HEK293 (cell line): ENCODE measurements at regions not wholly inside any gene's neighbourhood (a gene's known extent, or its start where the extent isn't known, plus 50 kb on each side); places are given as distances from the start of the nearest gene placed in this dataset.

Source experiments
- CTCF ChIA-PET: fragments of 350-600 bp; formaldehyde crosslinking; extraction: SDS; loops from one replicate; lab custom pipeline; 2021; ENCODE audit warnings: antibody characterized with exemption; lab: Yijun Ruan, JAX
- POLR2A ChIA-PET: fragments of 300-600 bp; formaldehyde crosslinking; extraction: SDS; loops from one replicate; lab custom pipeline; 2020; ENCODE audit warnings: antibody characterized with exemption, inconsistent platforms; lab: Yijun Ruan, JAX
- H3K27ac ChIP-seq: fragments of 200-500 bp; sonication (Bioruptor generic); 2 replicates; pipeline ENCODE4 v1.5.1; 2014; ENCODE audit warnings: low read depth, low read length, control low read depth, inconsistent platforms; ENCODE audit errors: extremely low read depth
- H3K36me3 ChIP-seq, 2 experiments: fragments of 200-500 bp in 1 of 2; sonication (Bioruptor generic) in 1 of 2; 1 replicate in 1 of 2; 2 replicates in 1 of 2; pipeline ENCODE4 v1.5.1; 2014 to 2017; ENCODE audit warnings: inconsistent platforms in 2 of 2, low read length in 2 of 2; ENCODE audit not compliant: control insufficient read depth in 2 of 2, insufficient read depth in 1 of 2
- H3K4me1 ChIP-seq: fragments of 200-500 bp; sonication (Bioruptor generic); 2 replicates; pipeline ENCODE4 v1.5.1; 2014; ENCODE audit warnings: mild to moderate bottlenecking, low read length, inconsistent platforms; ENCODE audit not compliant: control insufficient read depth, insufficient read depth
- H3K4me3 ChIP-seq: 2 replicates; pipeline ENCODE4 v1.5.1; 2011; ENCODE audit warnings: low read depth, mild to moderate bottlenecking, control low read depth, low read length, moderate library complexity
- H3K9me3 ChIP-seq: fragments of 200-500 bp; sonication (Bioruptor generic); 2 replicates; pipeline ENCODE4 v1.5.1; 2014; ENCODE audit warnings: low read depth, low read length, inconsistent platforms; ENCODE audit not compliant: control insufficient read depth, insufficient read depth
- HOXC10 ChIP-seq: sonication (generic); formaldehyde crosslinking; IDR thresholded peaks from 2 replicates; pipeline ENCODE4 v1.8.1; 2023; ENCODE audit warnings: mild to moderate bottlenecking, missing genetic modification reagents
- PBX3 ChIP-seq: sonication (generic); formaldehyde crosslinking; IDR thresholded peaks from 2 replicates; pipeline ENCODE4 v1.8.1; 2022; ENCODE audit warnings: mild to moderate bottlenecking, moderate library complexity, missing genetic modification reagents
- PRDM6 ChIP-seq: fragments of 450-650 bp; formaldehyde crosslinking; IDR thresholded peaks from 2 replicates; pipeline ENCODE4 v1.5.1; 2017; ENCODE audit warnings: missing biosample characterization, missing genetic modification characterization
- REPIN1 ChIP-seq: fragments of 450-650 bp; formaldehyde crosslinking; IDR thresholded peaks from 2 replicates; pipeline ENCODE4 v1.5.1; 2017; ENCODE audit warnings: missing biosample characterization, missing genetic modification characterization, low read depth
- SCRT1 ChIP-seq: fragments of 450-650 bp; formaldehyde crosslinking; IDR thresholded peaks from 2 replicates; pipeline ENCODE4 v1.5.1; 2016; ENCODE audit warnings: missing biosample characterization, missing genetic modification characterization, borderline replicate concordance
- SCRT2 ChIP-seq: fragments of 450-650 bp; formaldehyde crosslinking; IDR thresholded peaks from 2 replicates; pipeline ENCODE4 v1.5.1; 2016; ENCODE audit warnings: missing biosample characterization, missing genetic modification characterization
- TCF7L2 ChIP-seq: IDR thresholded peaks from 2 replicates; pipeline ENCODE4 v1.6.1; 2011; ENCODE audit warnings: low read depth, mild to moderate bottlenecking, inconsistent platforms, low read length, moderate library complexity, borderline replicate concordance
- YY2 ChIP-seq: fragments of 450-650 bp; formaldehyde crosslinking; IDR thresholded peaks from 2 replicates; pipeline ENCODE4 v1.5.1; 2016; ENCODE audit warnings: missing biosample characterization, missing genetic modification characterization
- ZBTB11 ChIP-seq: fragments of 450-650 bp; formaldehyde crosslinking; conservative IDR thresholded peaks from 2 replicates; pipeline ENCODE4 v1.5.1; 2016; ENCODE audit warnings: low read depth, missing biosample characterization, missing genetic modification characterization
- ZBTB26 ChIP-seq: fragments of 450-650 bp; formaldehyde crosslinking; optimal IDR thresholded peaks from 2 replicates; pipeline ENCODE3; 2016; ENCODE audit warnings: missing biosample characterization, mild to moderate bottlenecking, missing genetic modification characterization
- ZBTB8A ChIP-seq: fragments of 450-650 bp; formaldehyde crosslinking; IDR thresholded peaks from 2 replicates; pipeline ENCODE4 v1.5.1; 2016; ENCODE audit warnings: missing biosample characterization, missing genetic modification characterization
- ZFP41 ChIP-seq: fragments of 450-650 bp; formaldehyde crosslinking; IDR thresholded peaks from 2 replicates; pipeline ENCODE4 v1.5.1; 2016; ENCODE audit warnings: missing biosample characterization, missing genetic modification characterization, borderline replicate concordance
- ZNF157 ChIP-seq: fragments of 450-650 bp; formaldehyde crosslinking; IDR thresholded peaks from 2 replicates; pipeline ENCODE4 v1.5.1; 2016; ENCODE audit warnings: missing biosample characterization, missing genetic modification characterization
- ZNF19 ChIP-seq: fragments of 450-650 bp; formaldehyde crosslinking; IDR thresholded peaks from 2 replicates; pipeline ENCODE4; 2016; ENCODE audit warnings: missing biosample characterization, missing genetic modification characterization, low read depth
- ZNF223 ChIP-seq: fragments of 450-650 bp; formaldehyde crosslinking; IDR thresholded peaks from 2 replicates; pipeline ENCODE4 v1.5.1; 2016; ENCODE audit warnings: missing biosample characterization, missing genetic modification characterization
- ZNF23 ChIP-seq: fragments of 450-650 bp; formaldehyde crosslinking; IDR thresholded peaks from 2 replicates; pipeline ENCODE4 v1.5.1; 2016; ENCODE audit warnings: missing biosample characterization, missing genetic modification characterization, borderline replicate concordance
- ZNF311 ChIP-seq: fragments of 450-650 bp; formaldehyde crosslinking; IDR thresholded peaks from 2 replicates; pipeline ENCODE4 v1.5.1; 2017; ENCODE audit warnings: missing biosample characterization, missing genetic modification characterization, borderline replicate concordance
- ZNF426 ChIP-seq: fragments of 450-650 bp; formaldehyde crosslinking; IDR thresholded peaks from 2 replicates; pipeline ENCODE4 v1.5.1; 2017; ENCODE audit warnings: missing biosample characterization, missing genetic modification characterization, mild to moderate bottlenecking, inconsistent platforms, moderate library complexity
- ZNF433 ChIP-seq: fragments of 450-650 bp; formaldehyde crosslinking; IDR thresholded peaks from 2 replicates; pipeline ENCODE4 v1.5.1; 2016; ENCODE audit warnings: missing biosample characterization, missing genetic modification characterization, low read depth
- ZNF555 ChIP-seq: fragments of 450-650 bp; formaldehyde crosslinking; conservative IDR thresholded peaks from 2 replicates; pipeline ENCODE4 v1.5.1; 2017; ENCODE audit warnings: missing biosample characterization, mild to moderate bottlenecking, missing genetic modification characterization, inconsistent platforms
- ZNF561 ChIP-seq: fragments of 450-650 bp; IDR thresholded peaks from 2 replicates; pipeline ENCODE4 v1.5.1; 2018; ENCODE audit warnings: missing biosample characterization, missing genetic modification characterization, borderline replicate concordance
- ZNF580 ChIP-seq: fragments of 450-650 bp; formaldehyde crosslinking; IDR thresholded peaks from 2 replicates; pipeline ENCODE4 v1.5.1; 2016; ENCODE audit warnings: missing biosample characterization, missing genetic modification characterization
- ZNF785 ChIP-seq: fragments of 450-650 bp; formaldehyde crosslinking; IDR thresholded peaks from 2 replicates; pipeline ENCODE4 v1.5.1; 2016; ENCODE audit warnings: missing biosample characterization, missing genetic modification characterization
- ZNF837 ChIP-seq: fragments of 450-650 bp; formaldehyde crosslinking; IDR thresholded peaks from 2 replicates; pipeline ENCODE4 v1.5.1; 2016; ENCODE audit warnings: missing biosample characterization, missing genetic modification characterization
- ZSCAN18 ChIP-seq: fragments of 450-650 bp; formaldehyde crosslinking; IDR thresholded peaks from 2 replicates; pipeline ENCODE4 v1.5.1; 2016; ENCODE audit warnings: missing biosample characterization, missing genetic modification characterization

- Histone ChIP-seq H3K4me3 (no peak overlapping the region), H3K4me1 (no peaks in the 10 kb centered on the region), H3K36me3 (no peaks in the 10 kb centered on the region), H3K27ac (no peak overlapping the region), H3K9me3 (no peaks in the 10 kb centered on the region)
- CTCF ChIA-PET: no interaction called here
- POLR2A ChIA-PET: no interaction called here
- TF ChIP-seq ZNF785 (tag by site-specific recombination) (no peak), REPIN1 (tag by site-specific recombination) (no peak), YY2 (tag by site-specific recombination) (no peak), ZNF580 (tag by site-specific recombination) (no peak), ZNF157 (tag by site-specific recombination) (no peak)
Observed at GRCh38 chr1:181981821-181982220, 79.7 kb downstream of the ZNF648 start.

GRCh38 chr1:181972256-181972655 is 89.3 kb downstream of the ZNF648 start:
- CTCF ChIA-PET: interaction anchor here (1.0 kb wide), 1 partner anchor 35 kb away, joined by 3 read pairs; no protein-coding TSS in a partner anchor
- POLR2A ChIA-PET: no interaction called here
- H3K27ac ChIP-seq: no peak overlapping the region
- H3K4me1 ChIP-seq: no peaks in the 10 kb centered on the region
- H3K9me3 ChIP-seq: no peaks in the 10 kb centered on the region
- TF ChIP-seq ZBTB11 (no peak), ZFP41 (no peak), ZNF23 (no peak), ZNF19 (no peak), ZNF837 (tag by site-specific recombination) (no peak), SCRT1 (no peak), ZBTB26 (tag by site-specific recombination) (no peak), ZSCAN18 (tag by site-specific recombination) (no peak), PRDM6 (tag by site-specific recombination) (no peak), HOXC10 (no peak)
- H3K4me3 ChIP-seq: no peak overlapping the region
- no peaks in the 10 kb centered on the region for H3K36me3 ChIP-seq

- no peaks in the 10 kb centered on the region for H3K4me1 ChIP-seq
- CTCF ChIA-PET: interaction anchor here (0.6 to 1.2 kb wide), 3 partner anchors 34 to 779 kb away, joined by 3 read pairs; no protein-coding TSS in a partner anchor
- H3K4me3 ChIP-seq: no peak overlapping the region
- POLR2A ChIA-PET: no interaction called here
- no peak overlapping the region for H3K27ac ChIP-seq
- no peaks in the 10 kb centered on the region for H3K9me3 ChIP-seq
- H3K36me3 ChIP-seq: no peaks in the 10 kb centered on the region
- TF ChIP-seq SCRT2 (tag by site-specific recombination): no peak
- TF ChIP-seq TCF7L2: no peak
- TF ChIP-seq ZNF426 (tag by site-specific recombination): no peak
- TF ChIP-seq ZNF837 (tag by site-specific recombination): no peak
- no peak for TF ChIP-seq PBX3 (CRISPR knock-in tag)
- no peak for TF ChIP-seq ZNF311 (tag by site-specific recombination)
- TF ChIP-seq ZNF555 (tag by site-specific recombination): no peak
- no peak for TF ChIP-seq ZNF561 (tag by site-specific recombination)
- TF ChIP-seq ZBTB8A (tag by site-specific recombination): no peak
- TF ChIP-seq ZNF433: no peak
- no peak for TF ChIP-seq ZNF223 (tag by site-specific recombination)
Observed at GRCh38 chr1:181971424-181971823, 90.1 kb downstream of the ZNF648 start.
